ENCODE measurements at regions not wholly inside any gene's neighbourhood (a gene's known extent, or its start where the extent isn't known, plus 50 kb on each side); places are given as distances from the start of the nearest gene placed in this dataset.

GRCh38 chr11:69229511-69229910 is 64.4 kb upstream of the MYEOV start:
- no peak for ATAC-seq
- TF ChIP-seq ZC3H10 (CRISPR knock-in tag; IDR thresholded peaks at IDR 0.05) = no peak
- TF ChIP-seq BACH2 (CRISPR knock-in tag; IDR thresholded peaks at IDR 0.05; ENCODE audit: borderline replicate concordance) = no peak
- no peak for TF ChIP-seq CSDC2 (CRISPR knock-in tag; IDR thresholded peaks at IDR 0.05)
- no peak for TF ChIP-seq ESRRG (CRISPR knock-in tag; IDR thresholded peaks at IDR 0.05)
- TF ChIP-seq TCF4 (CRISPR knock-in tag; IDR thresholded peaks at IDR 0.05; ENCODE audit: borderline replicate concordance) = no peak
- TF ChIP-seq CSRNP3 (CRISPR knock-in tag; IDR thresholded peaks at IDR 0.05) = no peak
- no peak for TF ChIP-seq ZFP3 (CRISPR knock-in tag; IDR thresholded peaks at IDR 0.05)
- no peak for TF ChIP-seq PATZ1 (CRISPR knock-in tag; IDR thresholded peaks at IDR 0.05; ENCODE audit: borderline replicate concordance)
- no peak for TF ChIP-seq GLIS3 (CRISPR knock-in tag; IDR thresholded peaks at IDR 0.05)
- TF ChIP-seq PPARA (CRISPR knock-in tag; IDR thresholded peaks at IDR 0.05; ENCODE audit: borderline replicate concordance) = no peak
- TF ChIP-seq OSR1 (CRISPR knock-in tag; IDR thresholded peaks at IDR 0.05) = no peak
- TF ChIP-seq ISL1 (CRISPR knock-in tag; IDR thresholded peaks at IDR 0.05) = no peak
- TF ChIP-seq ZFP30 (CRISPR knock-in tag; IDR thresholded peaks at IDR 0.05) = no peak

GRCh38 chr11:69230856-69231425 is 63.0 kb upstream of the MYEOV start:
- TF ChIP-seq CSDC2 (CRISPR knock-in tag; IDR thresholded peaks at IDR 0.05) (no peak), SNAI2 (CRISPR knock-in tag; IDR thresholded peaks at IDR 0.05) (no peak), CSRNP3 (CRISPR knock-in tag; IDR thresholded peaks at IDR 0.05) (no peak), ZC3H10 (CRISPR knock-in tag; IDR thresholded peaks at IDR 0.05) (no peak), POU6F1 (CRISPR knock-in tag; IDR thresholded peaks at IDR 0.05; ENCODE audit: borderline replicate concordance, low read depth) (no peak), GLIS3 (CRISPR knock-in tag; IDR thresholded peaks at IDR 0.05) (no peak), TOX (CRISPR knock-in tag; IDR thresholded peaks at IDR 0.05; ENCODE audit: borderline replicate concordance) (no peak), ZNF565 (CRISPR knock-in tag; conservative IDR thresholded peaks at IDR 0.05; ENCODE audit: low read depth) (no peak), ZFP30 (CRISPR knock-in tag; IDR thresholded peaks at IDR 0.05) (no peak), TSHZ2 (CRISPR knock-in tag; IDR thresholded peaks at IDR 0.05) (no peak), ESRRG (CRISPR knock-in tag; IDR thresholded peaks at IDR 0.05) (no peak), BACH2 (CRISPR knock-in tag; IDR thresholded peaks at IDR 0.05; ENCODE audit: borderline replicate concordance) (no peak), PPARA (CRISPR knock-in tag; IDR thresholded peaks at IDR 0.05; ENCODE audit: borderline replicate concordance) (no peak), ZNF8 (CRISPR knock-in tag; IDR thresholded peaks at IDR 0.05) (no peak), ARNTL (CRISPR knock-in tag; IDR thresholded peaks at IDR 0.05; ENCODE audit: borderline replicate concordance, low read depth) (no peak)

GRCh38 chr11:69231466-69232018 is 62.4 kb upstream of the MYEOV start:
- ATAC-seq = no peak
- TF ChIP-seq GLIS3 (CRISPR knock-in tag; IDR thresholded peaks at IDR 0.05) = no peak
- no peak for TF ChIP-seq ZC3H10 (CRISPR knock-in tag; IDR thresholded peaks at IDR 0.05)
- no peak for TF ChIP-seq ZNF565 (CRISPR knock-in tag; conservative IDR thresholded peaks at IDR 0.05; ENCODE audit: low read depth)
- TF ChIP-seq OSR1 (CRISPR knock-in tag; IDR thresholded peaks at IDR 0.05) = no peak
- TF ChIP-seq ZFP30 (CRISPR knock-in tag; IDR thresholded peaks at IDR 0.05) = no peak
- no peak for TF ChIP-seq RARB (CRISPR knock-in tag; IDR thresholded peaks at IDR 0.05)
- no peak for TF ChIP-seq ZNF8 (CRISPR knock-in tag; IDR thresholded peaks at IDR 0.05)
- no peak for TF ChIP-seq ZFP3 (CRISPR knock-in tag; IDR thresholded peaks at IDR 0.05)
- no peak for TF ChIP-seq SNAI2 (CRISPR knock-in tag; IDR thresholded peaks at IDR 0.05)
- no peak for TF ChIP-seq ZNF70 (CRISPR knock-in tag; IDR thresholded peaks at IDR 0.05)

More at GRCh38 chr11:69230856-69231425, 63.0 kb upstream of the MYEOV start:
- ATAC-seq = no peak
